C4-2B (cell line): ENCODE measurements at regions not wholly inside any gene's neighbourhood (a gene's known extent, or its start where the extent isn't known, plus 50 kb on each side); places are given as distances from the start of the nearest gene placed in this dataset.

ENCODE experiments used
- CTCF ChIP-seq: fragments of 450-650 bp; conservative IDR thresholded peaks from 2 replicates; pipeline ENCODE4 v1.5.1; 2017; ENCODE audit warnings: mild to moderate bottlenecking
- ZFX ChIP-seq: fragments of 450-650 bp; IDR thresholded peaks from 2 replicates; pipeline ENCODE4 v1.6.1; 2017

- TF ChIP-seq CTCF = peak; percentile 90
- TF ChIP-seq ZFX = no peak
Observed at GRCh38 chr17:15171167-15172047, 93.7 kb downstream of the PMP22 start.
